HG03457 (cell line): ENCODE measurements at regions not wholly inside any gene's neighbourhood (a gene's known extent, or its start where the extent isn't known, plus 50 kb on each side); places are given as distances from the start of the nearest gene placed in this dataset.
"Not testable (repeated sequence)": the region's sequence is repeated elsewhere in the genome, so short reads cannot be mapped to it uniquely, and the experiment has no call there.

Experiments used
- ATAC-seq: cut with Tn5 transposase; IDR thresholded peaks from one replicate; pipeline ENCODE4 v1.9.1; 2021; ENCODE audit warnings: moderate number of reproducible peaks; ENCODE audit not compliant: unreplicated experiment

DNA sequence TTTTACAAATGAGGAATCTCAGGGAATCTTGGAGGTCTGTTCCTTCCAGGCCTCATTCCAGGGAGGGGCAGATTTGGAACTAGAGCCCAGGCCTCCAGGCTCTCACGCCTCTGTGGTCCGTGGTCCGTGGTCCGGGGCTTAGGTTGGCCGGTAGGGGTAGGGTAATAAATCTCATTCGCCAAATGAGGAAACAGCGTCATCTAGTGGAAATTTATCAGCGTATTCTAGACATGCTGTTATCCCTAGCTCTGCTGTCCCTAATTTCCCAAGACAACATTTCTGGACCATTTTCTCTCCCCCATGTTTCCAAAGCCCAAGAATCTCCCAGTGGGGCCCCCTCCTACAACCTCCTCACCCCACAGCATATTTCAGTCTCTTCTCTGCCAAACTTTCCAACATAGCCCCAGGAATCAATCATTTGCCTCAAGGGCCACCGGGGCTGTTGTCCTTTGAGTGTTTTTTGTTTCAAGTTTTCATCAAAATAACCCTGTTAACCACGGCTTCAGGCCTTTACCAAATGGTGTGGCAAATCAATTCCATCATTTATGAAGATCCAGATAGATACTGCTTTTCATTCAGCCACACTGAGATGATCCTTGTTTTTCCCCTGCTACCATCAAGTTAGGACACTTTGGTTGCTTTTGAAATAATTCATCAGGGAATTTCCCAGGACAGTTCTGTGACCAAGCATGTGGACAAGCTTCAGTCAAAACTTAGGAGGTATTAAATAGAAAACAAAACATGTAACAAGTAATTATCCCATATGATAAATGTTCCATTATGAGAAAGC lies 126.8 kb downstream of the ALDH8A1 start:
- ATAC-seq = peak; percentile 74

DNA sequence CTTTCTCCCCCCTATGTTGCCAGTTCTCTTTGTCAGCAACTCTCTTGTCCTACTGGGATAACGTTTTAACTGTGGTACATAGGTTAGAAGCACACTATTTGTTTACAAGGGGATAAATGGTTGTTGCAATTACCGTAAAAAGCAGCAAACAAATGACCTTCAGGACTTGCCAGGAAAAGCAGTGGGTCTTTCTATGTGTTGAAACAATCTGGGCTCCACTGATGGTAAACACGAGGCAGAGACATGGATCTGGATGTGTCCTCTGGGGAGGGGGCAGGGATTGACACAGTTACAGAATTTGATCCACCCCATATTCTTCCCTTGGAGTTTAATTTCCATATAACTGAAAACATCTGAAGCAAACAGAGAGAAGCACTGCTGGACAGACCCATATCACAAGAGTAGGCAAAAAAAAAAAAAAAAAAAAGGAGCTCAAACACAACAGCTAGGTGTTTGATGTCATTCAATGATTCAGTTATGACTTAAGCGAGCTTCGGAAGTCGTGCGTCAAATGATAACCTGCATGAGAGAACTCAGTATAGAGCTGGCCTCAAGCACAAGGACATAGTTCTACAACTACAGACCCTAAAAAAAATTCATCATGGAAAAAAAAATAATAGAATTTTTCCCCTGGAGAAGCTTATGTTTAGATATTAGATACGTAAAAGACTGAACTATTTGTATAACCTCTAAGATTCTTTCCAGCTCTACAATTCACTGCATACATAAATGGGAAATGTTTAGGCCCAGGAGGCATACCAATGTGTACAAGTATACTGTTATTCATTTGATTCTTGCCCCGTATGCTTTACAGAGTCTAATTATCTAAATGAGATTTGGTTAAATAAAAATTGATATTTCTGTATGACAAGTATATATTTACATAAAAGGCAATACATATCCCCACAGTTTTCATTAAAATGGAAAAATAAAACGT lies 127.7 kb downstream of the ALDH8A1 start:
- ATAC-seq = no peak

DNA sequence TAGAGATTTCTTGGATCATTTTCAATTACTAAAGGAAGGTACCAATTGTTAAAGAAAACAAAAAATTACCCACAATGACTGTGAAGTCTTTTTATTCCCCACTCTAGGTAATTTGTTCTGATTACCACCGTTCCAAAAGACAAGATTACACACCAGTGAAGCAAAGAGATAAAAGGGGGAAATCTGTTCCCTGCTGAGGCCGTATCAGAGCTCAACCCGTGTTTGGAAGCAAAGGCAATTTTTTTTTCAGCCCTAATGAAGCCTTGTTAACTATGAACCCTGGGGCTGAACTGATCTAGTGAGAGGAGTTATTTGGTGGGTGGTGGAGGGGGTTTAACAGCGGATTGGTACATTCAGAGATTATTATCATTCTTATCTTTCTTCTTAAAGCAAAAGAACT lies 128.5 kb downstream of the ALDH8A1 start:
- no peak for ATAC-seq

DNA sequence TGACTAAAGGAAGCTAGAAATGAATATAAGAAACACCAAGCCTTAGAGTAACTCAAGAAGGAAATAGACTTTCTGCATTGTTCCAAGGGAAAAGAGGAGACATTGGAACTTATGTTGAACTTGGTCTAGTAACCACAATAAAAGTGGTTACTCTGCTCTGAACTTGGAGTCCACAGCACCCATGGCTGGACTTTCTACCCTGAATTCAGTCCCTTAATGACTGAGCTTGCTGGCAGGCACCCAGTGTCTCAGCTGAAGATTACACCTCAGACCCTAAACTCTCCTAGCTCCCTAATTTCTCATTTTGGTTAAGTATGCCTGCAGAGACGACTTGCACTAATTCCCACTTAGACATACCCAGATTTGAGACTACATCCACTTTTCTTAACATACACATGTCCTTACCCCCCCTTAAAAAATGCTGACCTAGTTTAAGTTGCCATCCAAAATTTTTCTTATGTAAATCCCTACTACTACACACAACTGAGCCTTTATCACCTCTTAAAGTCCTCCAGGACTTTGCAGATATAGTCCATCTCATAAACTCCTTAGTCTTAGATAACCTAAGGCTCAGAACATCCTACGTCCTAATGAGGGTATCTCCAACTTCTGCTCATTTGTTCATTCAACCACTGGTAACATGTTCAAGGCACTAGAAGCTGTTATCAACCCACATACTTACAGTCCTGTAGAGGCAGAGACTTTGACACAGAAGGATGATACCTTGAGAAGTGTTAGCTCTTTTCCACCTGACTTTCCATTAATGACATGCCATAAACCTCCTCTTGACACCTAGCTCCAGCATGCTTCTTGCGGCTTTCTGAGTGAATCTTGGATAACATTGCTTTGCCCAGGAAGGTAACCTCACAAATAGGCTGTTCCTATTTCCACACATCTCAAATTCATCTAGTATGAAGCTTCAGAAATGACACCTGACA lies 129.8 kb downstream of the ALDH8A1 start:
- ATAC-seq = no peak

DNA sequence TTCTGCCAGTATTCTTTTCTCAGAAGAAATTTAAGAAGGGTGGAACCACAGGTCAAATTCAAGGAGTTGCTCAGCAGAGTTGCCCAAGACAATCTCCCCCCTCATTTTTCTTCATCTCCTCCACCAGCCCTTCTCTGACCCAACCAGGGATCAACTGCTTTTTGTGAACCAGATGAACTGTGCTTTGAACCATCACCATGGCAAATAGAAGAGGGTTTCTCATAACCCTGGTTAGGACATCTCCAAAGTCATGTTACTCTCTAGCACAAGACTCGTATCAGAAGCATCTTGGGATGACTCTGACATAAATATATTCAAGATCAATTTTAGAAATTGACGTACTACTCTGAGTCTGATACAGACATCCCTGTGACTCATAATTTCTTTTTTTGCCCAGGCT lies 130.7 kb downstream of the ALDH8A1 start:
- no peak for ATAC-seq

DNA sequence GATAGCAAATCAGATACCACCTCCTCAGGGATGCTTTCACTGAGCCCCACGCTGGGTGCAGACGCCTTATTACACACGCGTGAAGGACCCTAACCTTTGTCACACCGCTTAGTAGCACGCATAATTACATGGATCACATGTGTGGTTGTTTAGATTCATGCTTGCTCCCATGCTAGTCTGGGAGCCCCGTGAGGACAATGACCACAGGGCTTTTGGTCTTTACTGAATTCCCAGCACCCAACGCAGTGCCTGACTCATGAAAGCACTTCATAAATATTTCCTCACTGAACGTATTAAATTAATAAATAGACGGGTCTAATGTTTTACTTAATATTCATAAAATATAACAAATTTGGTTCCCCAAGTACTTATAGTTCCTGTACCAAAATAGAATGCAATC lies 132.5 kb downstream of the ALDH8A1 start:
- no peak for ATAC-seq

DNA sequence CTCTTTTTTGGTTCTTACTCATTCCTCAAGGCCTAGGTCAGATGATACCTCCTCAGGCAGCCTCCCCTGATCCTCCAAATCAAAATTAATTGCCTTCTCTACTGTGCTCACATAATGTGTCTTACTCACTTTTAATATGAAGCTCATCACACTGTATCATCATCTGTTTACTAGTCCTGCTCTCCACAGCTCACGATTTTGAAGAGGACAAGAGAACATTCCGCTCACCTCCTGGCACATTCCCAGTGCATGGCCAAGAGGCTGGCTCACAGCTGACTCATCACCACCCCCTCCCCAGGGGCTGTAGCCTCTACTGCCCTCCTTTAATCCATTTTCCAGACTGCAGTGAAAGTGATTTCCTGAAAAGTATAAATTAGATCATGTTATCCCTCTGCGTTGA lies 133.1 kb downstream of the ALDH8A1 start:
- ATAC-seq = no peak

DNA sequence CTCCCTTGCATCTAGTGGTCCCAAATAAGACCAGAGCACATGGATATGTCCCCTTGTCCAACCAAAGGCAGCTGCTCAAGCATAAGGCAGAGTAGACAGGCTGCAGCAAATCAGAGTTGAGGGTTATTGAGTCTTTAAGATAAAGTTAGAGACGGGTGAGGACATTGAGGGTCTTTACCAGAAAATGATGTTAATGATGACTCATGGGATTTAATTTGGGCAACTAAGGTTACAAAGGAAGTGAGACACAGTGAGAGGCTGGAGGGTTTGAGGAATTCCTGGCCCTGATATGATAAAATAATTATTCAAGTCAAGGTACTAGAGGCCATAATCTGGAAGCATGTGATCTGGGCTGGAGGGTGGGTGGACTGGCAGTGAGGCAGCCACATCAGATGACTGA lies 133.6 kb downstream of the ALDH8A1 start:
- no peak for ATAC-seq

DNA sequence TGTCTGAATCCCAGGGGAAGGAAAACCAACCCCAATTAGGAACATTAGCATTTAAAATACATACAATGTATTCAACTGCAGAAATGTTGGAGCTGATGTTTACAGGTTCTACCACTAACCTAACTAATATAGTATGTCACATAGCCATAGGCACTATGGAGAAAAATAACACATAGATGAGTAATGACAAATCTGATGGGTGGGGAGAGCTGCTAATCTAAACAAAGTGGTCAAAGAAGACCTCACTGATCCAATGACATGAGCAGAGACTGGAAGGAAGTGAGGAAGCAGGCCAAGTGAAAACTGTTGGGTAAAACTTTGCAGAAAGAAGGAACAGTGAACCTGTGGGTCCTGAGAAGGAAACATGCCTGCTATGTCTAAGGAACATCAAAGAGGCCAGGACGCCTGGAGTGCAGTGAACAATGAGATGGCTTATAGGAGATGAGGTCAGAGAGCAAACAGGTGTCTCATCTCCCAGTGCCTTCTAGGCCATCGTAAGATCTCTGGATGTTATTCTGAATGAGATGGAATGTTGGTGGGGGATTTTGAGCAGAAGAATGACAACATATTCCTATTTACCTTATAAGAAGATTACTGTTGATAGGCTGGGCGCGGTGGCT lies 135.7 kb downstream of the ALDH8A1 start:
- no peak for ATAC-seq

DNA sequence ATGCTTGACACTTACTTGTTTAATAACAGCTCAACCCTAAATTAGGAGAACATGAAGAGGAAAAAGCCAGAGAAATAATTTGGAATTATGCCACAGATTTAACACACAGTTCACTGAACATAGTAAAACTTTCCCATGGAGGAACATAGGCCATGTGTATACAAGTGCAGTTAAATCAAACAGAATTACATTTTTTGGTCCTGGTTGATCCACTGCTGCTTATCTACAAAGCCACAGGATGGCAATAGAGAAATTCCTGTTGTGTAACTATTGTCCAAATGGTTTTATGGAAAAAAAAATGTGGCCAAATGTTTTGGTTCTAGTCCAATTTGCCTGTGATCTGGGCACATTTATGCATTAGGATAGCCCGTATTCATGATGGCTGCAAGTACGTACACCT lies 136.8 kb downstream of the ALDH8A1 start:
- no peak for ATAC-seq

DNA sequence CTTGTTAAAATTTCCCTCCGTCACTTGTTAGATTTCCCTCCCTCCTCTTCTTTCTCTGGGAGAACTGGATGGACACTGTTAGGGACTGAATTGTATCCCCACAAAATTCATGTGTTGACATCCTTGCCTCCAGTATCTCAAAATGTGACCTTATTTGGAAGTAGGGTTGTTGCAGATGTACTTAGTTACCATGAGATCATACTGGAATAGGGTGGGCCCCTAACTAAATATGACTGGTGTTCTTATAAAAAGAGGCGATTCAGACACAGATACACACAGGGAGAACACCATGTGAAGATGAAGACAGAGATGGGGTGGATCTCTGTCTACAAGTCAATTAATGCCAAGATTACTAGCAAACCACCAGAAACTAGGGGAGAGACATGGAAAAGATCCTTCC lies 139.5 kb downstream of the ALDH8A1 start:
- ATAC-seq = no peak

DNA sequence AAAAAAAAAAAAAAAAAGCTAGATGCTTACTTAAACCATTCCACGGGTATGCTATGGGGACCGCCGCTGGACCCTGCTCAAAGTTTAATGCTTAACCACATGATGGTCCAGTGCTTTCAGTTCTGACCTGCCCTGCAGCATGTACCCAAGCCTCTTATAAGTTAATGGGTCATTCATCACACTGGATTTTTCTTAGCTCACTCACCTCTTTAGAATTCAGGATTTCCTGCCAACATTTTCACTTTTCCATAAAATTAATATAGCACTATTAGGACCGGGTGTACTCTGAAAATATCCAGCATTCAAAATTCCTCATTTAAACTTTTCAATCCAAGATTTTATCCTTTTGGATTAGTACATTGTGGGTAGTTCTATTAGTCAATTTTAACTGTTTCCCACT lies 140.8 kb downstream of the ALDH8A1 start:
- ATAC-seq = no peak

DNA sequence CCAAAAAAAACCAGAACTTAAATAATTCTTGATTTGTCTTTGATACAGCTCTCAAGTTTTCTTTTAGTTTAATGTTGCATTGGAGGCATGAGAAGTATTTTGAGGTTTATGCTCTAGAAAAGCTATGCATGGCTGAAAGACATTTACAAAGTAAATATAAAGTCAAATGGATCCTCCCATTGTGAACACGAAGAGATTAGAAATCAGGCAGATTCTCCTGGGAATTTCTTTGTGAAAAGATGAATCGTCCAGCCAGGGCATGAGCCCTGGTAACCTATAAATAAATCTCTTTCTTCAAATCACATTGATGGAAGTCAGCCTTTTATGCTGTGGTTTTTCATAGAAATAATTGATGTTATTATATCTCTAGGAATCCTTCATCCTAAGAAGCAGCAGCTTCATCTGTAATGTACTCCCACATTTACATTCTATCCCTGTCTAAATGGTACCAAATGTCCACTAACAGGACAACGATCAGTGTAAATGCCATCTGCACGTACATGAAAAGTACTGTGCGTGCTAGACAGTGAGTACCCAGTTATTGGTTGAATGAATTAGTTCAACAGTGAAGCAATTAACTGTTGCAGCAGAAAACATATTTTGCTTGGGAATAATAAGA lies 143.6 kb downstream of the ALDH8A1 start:
- ATAC-seq = no peak

DNA sequence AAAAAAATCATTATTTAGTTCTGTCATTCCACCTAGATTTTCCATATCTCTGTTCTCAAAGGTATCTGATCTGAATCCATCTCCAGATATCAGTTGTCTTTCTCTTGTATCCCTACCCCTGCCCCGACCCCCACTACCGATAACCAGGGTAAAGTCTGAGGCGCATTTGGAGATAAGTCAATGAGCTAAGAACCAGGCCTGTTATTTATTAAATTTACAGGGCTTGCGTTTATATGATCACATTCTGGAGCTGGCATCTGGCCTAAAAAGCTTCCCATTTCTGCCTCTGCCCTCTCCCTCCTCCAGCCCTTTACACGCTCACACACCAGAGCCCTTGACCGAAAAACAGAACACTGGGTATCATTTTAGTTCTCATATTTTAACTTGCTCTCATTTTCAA lies 144.7 kb downstream of the ALDH8A1 start:
- no peak for ATAC-seq

DNA sequence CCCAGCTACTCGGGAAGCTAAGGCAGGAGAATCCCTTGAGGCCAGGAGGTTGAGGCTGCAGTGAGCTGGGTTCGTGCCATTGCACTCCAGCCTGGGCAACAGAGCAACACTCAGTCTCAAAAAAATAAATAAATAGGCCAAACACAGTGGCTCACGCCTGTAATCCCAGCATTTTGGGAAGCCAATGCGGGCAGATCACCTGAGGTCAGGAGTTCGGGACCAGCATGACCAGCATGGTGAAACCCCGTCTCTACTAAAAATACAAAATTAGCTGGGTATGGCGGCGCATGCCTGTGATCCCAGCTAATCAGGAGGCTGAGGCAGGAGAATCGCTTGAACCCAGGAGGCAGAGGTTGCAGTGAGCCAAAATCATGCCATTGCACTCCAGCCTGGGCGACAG lies 145.6 kb downstream of the ALDH8A1 start:
- ATAC-seq = not testable (repeated sequence)

DNA sequence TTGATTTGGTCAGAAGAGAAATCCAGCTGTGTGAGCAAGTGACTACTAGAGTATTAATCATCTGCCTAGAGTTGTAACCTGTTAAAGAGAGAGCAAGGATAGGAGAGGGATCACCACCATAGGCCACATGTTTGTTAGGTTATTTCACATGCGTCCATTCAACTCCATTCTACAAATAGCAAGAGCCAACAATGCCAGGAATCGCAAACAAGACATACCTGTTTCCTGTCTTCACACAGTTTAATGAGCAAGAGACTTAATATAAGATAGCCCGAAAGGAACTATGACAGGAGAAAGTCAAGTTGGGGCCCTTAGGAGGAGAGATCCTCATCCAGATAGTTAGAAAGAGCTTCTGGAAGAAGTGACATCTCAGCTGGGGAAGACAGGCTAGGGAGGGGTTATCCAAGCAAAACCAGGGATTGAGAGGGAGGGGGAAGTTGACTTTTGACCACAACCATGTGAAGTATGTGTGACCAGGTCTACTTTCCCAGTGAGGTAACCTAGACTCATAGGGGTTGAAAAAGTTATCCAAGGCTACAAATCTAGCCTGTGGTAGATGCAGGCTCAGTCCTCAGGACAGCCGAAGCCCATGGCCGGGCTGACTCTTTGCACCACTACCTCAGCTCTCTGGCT lies 147.4 kb downstream of the ALDH8A1 start:
- ATAC-seq = no peak

DNA sequence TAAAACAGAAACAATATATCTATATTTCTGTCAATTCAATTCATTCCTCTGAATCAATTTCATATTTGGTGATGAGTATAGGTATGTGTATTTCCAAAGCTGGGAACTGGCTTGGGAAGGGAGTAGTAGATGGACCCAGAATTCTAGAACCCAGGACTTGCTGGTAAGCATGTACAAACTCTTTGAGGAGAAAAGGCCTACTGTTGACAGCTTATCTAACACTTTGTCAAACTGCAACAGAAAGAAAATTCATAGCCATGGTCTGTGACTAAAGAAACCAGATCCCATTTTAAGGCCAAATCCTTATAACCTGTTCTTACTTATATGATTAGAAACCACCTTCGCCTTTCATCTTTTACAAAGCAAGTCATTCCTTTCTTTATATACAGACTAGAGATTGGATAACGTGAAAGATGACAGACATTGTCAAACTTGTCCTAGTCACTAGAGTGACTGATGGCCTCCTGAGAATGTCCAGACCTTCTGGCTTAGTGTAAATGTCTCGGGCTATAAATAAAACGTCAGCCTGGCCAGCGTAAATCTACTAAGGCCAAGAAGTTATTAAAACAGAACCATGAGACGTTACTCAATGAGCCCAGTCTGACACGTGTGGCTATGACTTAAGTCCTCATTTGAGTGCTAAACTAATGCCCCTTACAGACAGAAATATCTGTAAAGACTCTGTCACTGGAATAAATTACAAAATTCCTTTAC lies 152.3 kb downstream of the ALDH8A1 start:
- ATAC-seq = no peak

DNA sequence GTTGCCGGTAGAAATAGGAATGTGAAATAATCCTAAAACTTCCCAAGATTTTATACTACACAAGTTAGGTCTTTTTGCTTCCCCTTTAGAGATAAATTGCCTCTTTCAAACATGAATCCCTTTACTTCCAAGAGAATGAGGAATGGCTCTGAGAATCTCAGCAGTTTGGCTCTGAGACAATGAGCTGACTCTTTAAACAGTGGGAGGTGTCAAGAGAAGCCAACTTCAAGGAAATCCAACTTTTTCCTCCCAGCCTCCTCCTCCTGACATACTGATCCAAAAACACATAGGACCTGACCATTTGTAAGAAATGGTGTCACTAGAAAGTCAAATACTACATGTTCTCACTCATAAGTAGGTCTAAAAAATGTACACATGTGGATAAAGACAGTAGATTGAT lies 154.2 kb downstream of the ALDH8A1 start:
- ATAC-seq = no peak

DNA sequence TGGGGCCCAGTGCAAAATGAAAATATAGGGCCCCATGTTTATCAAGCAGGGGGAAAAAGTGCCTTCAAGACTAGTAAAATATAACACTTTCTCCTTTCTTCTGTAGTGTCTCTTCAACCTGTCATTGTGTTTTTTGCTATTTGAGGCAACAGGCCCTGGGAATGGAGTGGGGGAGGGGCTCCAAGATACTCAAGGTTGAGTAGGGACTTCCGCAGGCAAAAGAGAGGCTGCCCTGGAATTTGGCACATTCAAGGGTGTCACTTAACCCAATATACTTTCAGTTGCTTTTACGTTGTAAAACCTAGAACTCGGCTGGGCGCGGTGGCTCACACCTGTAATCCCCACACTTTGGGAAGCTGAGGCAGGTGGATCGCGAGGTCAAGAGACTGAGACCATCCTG lies 154.9 kb downstream of the ALDH8A1 start:
- ATAC-seq = no peak
